ENCODE measurements at regions not wholly inside any gene's neighbourhood (a gene's known extent, or its start where the extent isn't known, plus 50 kb on each side); places are given as distances from the start of the nearest gene placed in this dataset.

GRCh38 chr4:44121210-44121609, 327.4 kb downstream of the KCTD8 start:
- Histone ChIP-seq H3K4me3 (no peak overlapping the region), H3K36me3 (replicated peaks in 1 of 2) (no peaks in the 10 kb centered on the region), H3K27ac (no peak overlapping the region), H3K27me3 (no peaks in the 10 kb centered on the region), H3K9me3 (replicated peaks in 1 of 3) (no peaks in the 10 kb centered on the region), H3K4me1 (replicated peaks in 1 of 2) (no peaks in the 10 kb centered on the region)
- WGBS, 4 donors, result 53 to 72% (median 58%) methylated on average over 1 of the region's 1 CpG
- DNase-seq, result no peak
- intact Hi-C loops (cut with DNase I), result no loop called here
- TF ChIP-seq POLR2A (IDR thresholded peaks at IDR 0.05), result no peak
- no peak for TF ChIP-seq CTCF (IDR thresholded peaks at IDR 0.05)

Small RNA genes in the stretch of these regions (small RNA-seq; reads per million reads assigned to genes)
- gene AC098590.2 (0 reads per million in 2 donors), gene RN7SL193P (0 reads per million in 2 donors)

Data from adrenal gland (tissue), 9 donors.